NB4 (cell line): ENCODE measurements at regions not wholly inside any gene's neighbourhood (a gene's known extent, or its start where the extent isn't known, plus 50 kb on each side); places are given as distances from the start of the nearest gene placed in this dataset.

Experiments used
- POLR2A ChIP-seq: IDR thresholded peaks from 2 replicates; pipeline ENCODE4 v1.6.1; 2011; ENCODE audit warnings: mild to moderate bottlenecking; ENCODE audit not compliant: insufficient read length; ENCODE audit errors: extremely low read depth
- TF ChIP-seq, protein P1 (sequence below): IDR thresholded peaks from one replicate; pipeline ENCODE4 v1.5.1; 2012; ENCODE audit warnings: low read depth, low read length

DNA sequence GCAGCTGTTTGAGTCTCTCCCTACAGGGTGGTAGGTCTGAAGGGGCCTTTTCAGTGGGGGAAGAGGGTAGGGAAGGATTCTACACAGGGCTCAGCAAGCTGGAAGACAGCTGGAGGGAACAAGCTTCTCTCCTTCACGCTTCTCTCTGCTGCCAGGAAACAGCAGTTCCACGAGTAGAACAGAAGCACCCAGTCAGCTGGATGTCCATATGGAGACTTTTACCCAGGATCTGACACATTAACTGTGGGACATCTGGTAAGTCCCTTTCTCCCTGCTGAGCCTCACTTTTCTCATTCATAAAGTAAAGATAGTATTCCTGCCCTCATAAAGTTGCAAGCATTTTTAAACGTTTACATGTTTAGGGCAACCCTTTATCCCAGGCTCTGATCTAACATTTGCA lies 280.3 kb downstream of the OMA1 start:
- no peak for TF ChIP-seq POLR2A
- TF ChIP-seq, protein P1, sequence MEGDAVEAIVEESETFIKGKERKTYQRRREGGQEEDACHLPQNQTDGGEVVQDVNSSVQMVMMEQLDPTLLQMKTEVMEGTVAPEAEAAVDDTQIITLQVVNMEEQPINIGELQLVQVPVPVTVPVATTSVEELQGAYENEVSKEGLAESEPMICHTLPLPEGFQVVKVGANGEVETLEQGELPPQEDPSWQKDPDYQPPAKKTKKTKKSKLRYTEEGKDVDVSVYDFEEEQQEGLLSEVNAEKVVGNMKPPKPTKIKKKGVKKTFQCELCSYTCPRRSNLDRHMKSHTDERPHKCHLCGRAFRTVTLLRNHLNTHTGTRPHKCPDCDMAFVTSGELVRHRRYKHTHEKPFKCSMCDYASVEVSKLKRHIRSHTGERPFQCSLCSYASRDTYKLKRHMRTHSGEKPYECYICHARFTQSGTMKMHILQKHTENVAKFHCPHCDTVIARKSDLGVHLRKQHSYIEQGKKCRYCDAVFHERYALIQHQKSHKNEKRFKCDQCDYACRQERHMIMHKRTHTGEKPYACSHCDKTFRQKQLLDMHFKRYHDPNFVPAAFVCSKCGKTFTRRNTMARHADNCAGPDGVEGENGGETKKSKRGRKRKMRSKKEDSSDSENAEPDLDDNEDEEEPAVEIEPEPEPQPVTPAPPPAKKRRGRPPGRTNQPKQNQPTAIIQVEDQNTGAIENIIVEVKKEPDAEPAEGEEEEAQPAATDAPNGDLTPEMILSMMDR, result no peak
